H9 (cell line): ENCODE measurements at regions not wholly inside any gene's neighbourhood (a gene's known extent, or its start where the extent isn't known, plus 50 kb on each side); places are given as distances from the start of the nearest gene placed in this dataset.

ENCODE experiments used
- DNase-seq: peaks from one replicate; pipeline ENCODE4 v3.0.0-alpha.2; 2017
- H2AFZ ChIP-seq: one replicate; pipeline ENCODE4 v1.6.1; 2013; ENCODE audit warnings: mild to moderate bottlenecking, low read length, control low read depth, moderate library complexity
- H2AK5ac ChIP-seq: 2 replicates; pipeline ENCODE4 v1.6.1; 2013; ENCODE audit warnings: low read length, control low read depth, mixed read lengths; ENCODE audit not compliant: insufficient read length
- H2BK120ac ChIP-seq: one replicate; pipeline ENCODE4 v1.6.1; 2013; ENCODE audit warnings: low read depth, mild to moderate bottlenecking, low read length, control low read depth, inconsistent platforms; ENCODE audit not compliant: poor library complexity, severe bottlenecking
- H2BK12ac ChIP-seq: 2 replicates; pipeline ENCODE4 v1.6.1; 2013; ENCODE audit warnings: low read length, control low read depth, mixed read lengths, low read depth; ENCODE audit not compliant: insufficient read length
- H2BK15ac ChIP-seq: 2 replicates; pipeline ENCODE4 v1.6.1; 2013; ENCODE audit warnings: low read depth, low read length, control low read depth
- H2BK20ac ChIP-seq: one replicate; pipeline ENCODE4 v1.6.1; 2013; ENCODE audit warnings: low read depth, mild to moderate bottlenecking, low read length, control low read depth, inconsistent platforms; ENCODE audit not compliant: poor library complexity, severe bottlenecking
- H2BK5ac ChIP-seq: 2 replicates; pipeline ENCODE4 v1.6.1; 2013; ENCODE audit warnings: low read length, control low read depth, mixed read lengths; ENCODE audit not compliant: insufficient read length
- H3K14ac ChIP-seq: 2 replicates; pipeline ENCODE4 v1.6.1; 2013; ENCODE audit warnings: low read length, control low read depth; ENCODE audit not compliant: insufficient read depth
- H3K18ac ChIP-seq: 2 replicates; pipeline ENCODE4 v1.6.1; 2013; ENCODE audit warnings: low read depth, mild to moderate bottlenecking, mixed read lengths, low read length, control low read depth; ENCODE audit not compliant: insufficient read length
- H3K23ac ChIP-seq: 2 replicates; pipeline ENCODE4 v1.6.1; 2013; ENCODE audit warnings: low read length, control low read depth, mixed read lengths, low read depth; ENCODE audit not compliant: insufficient read length
- H3K23me2 ChIP-seq: 2 replicates; pipeline ENCODE4 v1.6.1; 2013; ENCODE audit warnings: low read depth, mild to moderate bottlenecking, mixed read lengths, low read length, control low read depth; ENCODE audit not compliant: insufficient read length, poor library complexity, severe bottlenecking
- H3K27ac ChIP-seq: 2 replicates; pipeline ENCODE4 v1.5.1; 2013; ENCODE audit warnings: low read length, control low read depth, mixed read lengths, low read depth; ENCODE audit not compliant: insufficient read length
- H3K27me3 ChIP-seq: 2 replicates; pipeline ENCODE4 v1.6.1; 2013; ENCODE audit warnings: low read length, control low read depth, inconsistent platforms; ENCODE audit not compliant: insufficient read depth
- H3K4ac ChIP-seq: 2 replicates; pipeline ENCODE4 v1.6.1; 2013; ENCODE audit warnings: low read depth, mild to moderate bottlenecking, control low read depth, inconsistent platforms, low read length, moderate library complexity
- H3K4me1 ChIP-seq: 2 replicates; pipeline ENCODE4 v1.6.1; 2013; ENCODE audit warnings: low read length, control low read depth, inconsistent platforms; ENCODE audit not compliant: insufficient read depth
- H3K4me2 ChIP-seq: 2 replicates; pipeline ENCODE4 v1.6.1; 2013; ENCODE audit warnings: low read length, control low read depth, mixed read lengths; ENCODE audit not compliant: insufficient read length, insufficient read depth
- H3K56ac ChIP-seq: 2 replicates; pipeline ENCODE4 v1.6.1; 2013; ENCODE audit warnings: low read depth, mild to moderate bottlenecking, mixed read lengths, low read length, control low read depth; ENCODE audit not compliant: insufficient read length
- H3K79me1 ChIP-seq: 2 replicates; pipeline ENCODE4 v1.6.1; 2013; ENCODE audit warnings: low read depth, mild to moderate bottlenecking, moderate library complexity, low read length, control low read depth, inconsistent platforms; ENCODE audit not compliant: insufficient read depth, poor library complexity, severe bottlenecking
- H3K79me2 ChIP-seq: 2 replicates; pipeline ENCODE4 v1.6.1; 2013; ENCODE audit warnings: low read length, control low read depth, inconsistent platforms; ENCODE audit not compliant: insufficient read depth
- H3K9ac ChIP-seq: 2 replicates; pipeline ENCODE4 v1.6.1; 2013; ENCODE audit warnings: low read length, control low read depth, mixed read lengths; ENCODE audit not compliant: insufficient read length; ENCODE audit errors: extremely low read depth
- H3K9me3 ChIP-seq: one replicate; pipeline ENCODE4 v1.6.1; 2013; ENCODE audit warnings: low read depth, low read length, inconsistent platforms; ENCODE audit not compliant: control insufficient read depth
- H3T11ph ChIP-seq: one replicate; pipeline ENCODE4 v1.6.1; 2013; ENCODE audit warnings: mild to moderate bottlenecking, low read length, control low read depth, inconsistent platforms
- H4K20me1 ChIP-seq: one replicate; pipeline ENCODE4 v1.6.1; 2013; ENCODE audit not compliant: control insufficient read depth, insufficient read length, insufficient read depth
- H4K5ac ChIP-seq: 2 replicates; pipeline ENCODE4 v1.6.1; 2013; ENCODE audit warnings: low read depth, mild to moderate bottlenecking, mixed read lengths, low read length, control low read depth; ENCODE audit not compliant: insufficient read length
- H4K8ac ChIP-seq: replicated peaks from 2 replicates; pipeline ENCODE4 v1.6.1; 2013; ENCODE audit warnings: low read length, control low read depth, mixed read lengths, low read depth; ENCODE audit not compliant: insufficient read length
- H4K91ac ChIP-seq: 2 replicates; pipeline ENCODE4 v1.6.1; 2013; ENCODE audit warnings: low read depth, mild to moderate bottlenecking, moderate library complexity, mixed read lengths, low read length, control low read depth; ENCODE audit not compliant: insufficient read length
- H3K27ac Mint-ChIP-seq, 3 experiments: 2 replicates in 2 of 3; 3 replicates in 1 of 3; pipeline ENCODE4 v1.8.0; 2020 to 2021; ENCODE audit warnings: mixed read lengths in 3 of 3, mild to moderate bottlenecking in 1 of 3, moderate library complexity in 1 of 3
- H3K27me3 Mint-ChIP-seq: 2 replicates; pipeline ENCODE4 v1.8.0; 2021; ENCODE audit warnings: low read depth, mild to moderate bottlenecking, moderate library complexity, mixed read lengths
- H3K36me3 Mint-ChIP-seq, 3 experiments: 2 replicates in 2 of 3; 3 replicates in 1 of 3; pipeline ENCODE4 v1.8.0; 2020 to 2021; ENCODE audit warnings: low read depth in 3 of 3, mixed read lengths in 3 of 3; ENCODE audit not compliant: insufficient read depth in 1 of 3
- H3K4me1 Mint-ChIP-seq, 2 experiments: 2 replicates each; pipeline ENCODE4 v1.8.0; 2020; ENCODE audit warnings: mixed read lengths in 2 of 2
- H3K4me3 Mint-ChIP-seq, 2 experiments: 2 replicates in 1 of 2; 3 replicates in 1 of 2; pipeline ENCODE4 v1.8.0; 2020 to 2021; ENCODE audit warnings: mild to moderate bottlenecking in 2 of 2, mixed read lengths in 2 of 2, moderate library complexity in 1 of 2
- H3K9me3 Mint-ChIP-seq, 2 experiments: 2 replicates in 1 of 2; 3 replicates in 1 of 2; pipeline ENCODE4 v1.8.0; 2020; ENCODE audit warnings: mild to moderate bottlenecking in 2 of 2, mixed read lengths in 2 of 2, moderate library complexity in 1 of 2
- TF ChIP-seq, protein P1 (sequence below): fragments of 200-600 bp; sonication (generic); conservative IDR thresholded peaks from 3 replicates; pipeline ENCODE4 v1.8.0; 2021; ENCODE audit warnings: antibody characterized with exemption, mild to moderate bottlenecking

DNA sequence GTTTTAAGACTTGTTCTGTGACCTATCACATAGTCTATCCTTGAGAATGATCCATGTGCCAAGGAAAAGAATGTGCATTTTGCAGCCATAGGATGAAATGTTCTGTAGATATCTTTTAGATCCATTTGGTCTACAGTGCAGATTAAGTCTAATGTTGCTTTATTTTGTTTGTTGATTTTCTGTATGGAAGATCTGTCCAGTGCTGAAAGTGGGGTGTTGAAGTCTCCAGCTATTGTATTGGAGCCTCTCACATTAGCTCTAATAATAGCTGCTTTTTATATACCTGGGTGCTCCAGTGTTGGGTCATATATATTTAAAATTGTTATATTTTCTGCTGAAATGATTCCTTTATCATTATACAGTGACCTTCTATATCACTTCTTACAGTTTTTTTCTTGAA, 155.6 kb upstream of the MON1B start:
- Histone ChIP-seq H2BK15ac (no peak overlapping the region), H3K79me2 (no peaks in the 10 kb centered on the region), H3K14ac (no peak overlapping the region), H3K4me2 (no peak overlapping the region), H3K27me3 (no peaks in the 10 kb centered on the region), H3K9me3 (no peaks in the 10 kb centered on the region), H3K9ac (no peak overlapping the region), H4K91ac (no peak overlapping the region), H2BK120ac (no peak overlapping the region), H3K79me1 (no peaks in the 10 kb centered on the region), H3T11ph (no peak overlapping the region), H3K18ac (no peak overlapping the region), H3K27ac (no peak overlapping the region), H3K4ac (no peak overlapping the region), H4K20me1 (no peaks in the 10 kb centered on the region), H2BK12ac (no peak overlapping the region), H2BK5ac (no peak overlapping the region), H2BK20ac (no peak overlapping the region), H3K23ac (no peak overlapping the region), H3K23me2 (no peaks in the 10 kb centered on the region), H2AFZ (no peak overlapping the region), H3K56ac (no peak overlapping the region), H4K5ac (no peak overlapping the region), H3K4me1 (no peaks in the 10 kb centered on the region), H4K8ac (no peak overlapping the region), H2AK5ac (no peak overlapping the region)
- Mint-ChIP-seq H3K27ac (no peak overlapping the region), H3K9me3 (no peaks in the 10 kb centered on the region), H3K27me3 (no peaks in the 10 kb centered on the region), H3K4me1 (peaks cover 9 to 15% of the 10 kb centered on the region in 2 experiments), H3K36me3 (no peaks in the 10 kb centered on the region), H3K4me3 (no peak overlapping the region)
- DNase-seq, result no peak
- TF ChIP-seq, protein P1, sequence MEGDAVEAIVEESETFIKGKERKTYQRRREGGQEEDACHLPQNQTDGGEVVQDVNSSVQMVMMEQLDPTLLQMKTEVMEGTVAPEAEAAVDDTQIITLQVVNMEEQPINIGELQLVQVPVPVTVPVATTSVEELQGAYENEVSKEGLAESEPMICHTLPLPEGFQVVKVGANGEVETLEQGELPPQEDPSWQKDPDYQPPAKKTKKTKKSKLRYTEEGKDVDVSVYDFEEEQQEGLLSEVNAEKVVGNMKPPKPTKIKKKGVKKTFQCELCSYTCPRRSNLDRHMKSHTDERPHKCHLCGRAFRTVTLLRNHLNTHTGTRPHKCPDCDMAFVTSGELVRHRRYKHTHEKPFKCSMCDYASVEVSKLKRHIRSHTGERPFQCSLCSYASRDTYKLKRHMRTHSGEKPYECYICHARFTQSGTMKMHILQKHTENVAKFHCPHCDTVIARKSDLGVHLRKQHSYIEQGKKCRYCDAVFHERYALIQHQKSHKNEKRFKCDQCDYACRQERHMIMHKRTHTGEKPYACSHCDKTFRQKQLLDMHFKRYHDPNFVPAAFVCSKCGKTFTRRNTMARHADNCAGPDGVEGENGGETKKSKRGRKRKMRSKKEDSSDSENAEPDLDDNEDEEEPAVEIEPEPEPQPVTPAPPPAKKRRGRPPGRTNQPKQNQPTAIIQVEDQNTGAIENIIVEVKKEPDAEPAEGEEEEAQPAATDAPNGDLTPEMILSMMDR, result no peak
